Mucosa of descending colon (tissue), 3 donors: ENCODE measurements at regions not wholly inside any gene's neighbourhood (a gene's known extent, or its start where the extent isn't known, plus 50 kb on each side); places are given as distances from the start of the nearest gene placed in this dataset.

Experiments
- ATAC-seq: fragments of 200-7000 bp; cut with Tn5 transposase; one replicate; pipeline ENCODE4 v1.9.1; 2020; ENCODE audit warnings: mild to moderate bottlenecking, moderate library complexity
- DNase-seq, 3 donors: peaks; one replicate each; pipeline ENCODE4 v3.0.0-alpha.2; 2020
- H3K36me3 ChIP-seq: fragments of 200-600 bp; one replicate; pipeline ENCODE4 v1.8.0; 2021; ENCODE audit warnings: low read depth, mild to moderate bottlenecking
- H3K4me1 ChIP-seq: fragments of 200-600 bp; one replicate; pipeline ENCODE4 v1.8.0; 2021; ENCODE audit warnings: low read depth, mild to moderate bottlenecking
- H3K4me3 ChIP-seq: fragments of 200-600 bp; one replicate; pipeline ENCODE4 v1.8.0; 2021; ENCODE audit warnings: mild to moderate bottlenecking
- H3K9me3 ChIP-seq: fragments of 200-600 bp; one replicate; pipeline ENCODE4 v1.8.0; 2021; ENCODE audit warnings: mild to moderate bottlenecking
- intact Hi-C, 2 donors: fragments of 100-400 bp; cut with DNase I in 1 of 2; cut with micrococcal nuclease in 1 of 2; formaldehyde crosslinking; loops; one replicate each; pipeline versions ENCODE4 v1.11.0 to v1.11.1; 2022; cut with DNase I, micrococcal nuclease
- TF ChIP-seq, protein P1 (sequence below): fragments of 200-600 bp; IDR thresholded peaks from one replicate; pipeline ENCODE4 v1.8.0; 2022; ENCODE audit warnings: antibody characterized with exemption, mild to moderate bottlenecking
- donor health status: DM: no; HTN: no; CAD: no; lungs with moderate emphysema.
- donor health status: DM: no; HTN: no; CAD: no.
- donor health status: DM: no; HTN: yes; CAD: no.

- Histone ChIP-seq H3K4me1 (no peaks in the 10 kb centered on the region), H3K4me3 (no peak overlapping the region), H3K9me3 (peaks cover 50% of the 10 kb centered on the region), H3K36me3 (no peaks in the 10 kb centered on the region)
- TF ChIP-seq, protein P1, sequence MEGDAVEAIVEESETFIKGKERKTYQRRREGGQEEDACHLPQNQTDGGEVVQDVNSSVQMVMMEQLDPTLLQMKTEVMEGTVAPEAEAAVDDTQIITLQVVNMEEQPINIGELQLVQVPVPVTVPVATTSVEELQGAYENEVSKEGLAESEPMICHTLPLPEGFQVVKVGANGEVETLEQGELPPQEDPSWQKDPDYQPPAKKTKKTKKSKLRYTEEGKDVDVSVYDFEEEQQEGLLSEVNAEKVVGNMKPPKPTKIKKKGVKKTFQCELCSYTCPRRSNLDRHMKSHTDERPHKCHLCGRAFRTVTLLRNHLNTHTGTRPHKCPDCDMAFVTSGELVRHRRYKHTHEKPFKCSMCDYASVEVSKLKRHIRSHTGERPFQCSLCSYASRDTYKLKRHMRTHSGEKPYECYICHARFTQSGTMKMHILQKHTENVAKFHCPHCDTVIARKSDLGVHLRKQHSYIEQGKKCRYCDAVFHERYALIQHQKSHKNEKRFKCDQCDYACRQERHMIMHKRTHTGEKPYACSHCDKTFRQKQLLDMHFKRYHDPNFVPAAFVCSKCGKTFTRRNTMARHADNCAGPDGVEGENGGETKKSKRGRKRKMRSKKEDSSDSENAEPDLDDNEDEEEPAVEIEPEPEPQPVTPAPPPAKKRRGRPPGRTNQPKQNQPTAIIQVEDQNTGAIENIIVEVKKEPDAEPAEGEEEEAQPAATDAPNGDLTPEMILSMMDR, result no peak
- DNase-seq, result no peak
- ATAC-seq, result no peak
- intact Hi-C loops, result no loop called here
Measured at GRCh38 chr7:68929781-68930261, 668.5 kb upstream of the AUTS2 start.

DNA sequence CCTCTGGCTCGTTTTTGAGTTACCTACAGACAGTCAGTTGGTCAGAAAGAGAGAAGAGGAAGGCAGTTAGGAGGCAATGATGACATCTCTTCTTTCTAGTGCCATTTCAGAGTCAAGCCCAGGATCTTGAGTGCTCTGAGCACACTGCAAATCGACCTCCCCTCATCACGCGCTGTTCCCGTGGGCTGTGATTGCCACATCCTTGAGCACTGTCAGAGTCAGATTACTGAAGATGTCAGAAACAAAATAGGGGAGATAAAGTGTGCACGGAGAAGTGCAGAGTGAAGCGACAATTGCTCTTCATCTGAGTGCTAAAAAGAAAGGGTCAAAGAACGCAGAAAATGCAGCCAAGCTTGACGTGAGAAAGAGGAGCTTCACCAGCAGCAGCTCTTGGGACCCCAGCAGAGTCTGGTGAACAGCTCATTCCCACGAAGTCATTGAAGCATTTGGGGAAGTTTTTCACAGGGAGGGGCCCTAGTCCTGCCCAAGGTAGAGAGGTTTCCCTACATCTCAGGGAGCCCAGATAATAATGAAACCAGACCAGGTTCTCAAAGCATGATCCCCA lies 661.7 kb upstream of the AUTS2 start:
- H3K4me1 ChIP-seq, result no peaks in the 10 kb centered on the region
- H3K4me3 ChIP-seq, result no peak overlapping the region
- H3K36me3 ChIP-seq, result no peaks in the 10 kb centered on the region
- TF ChIP-seq, protein P1, result no peak
- intact Hi-C loops, result no loop called here
- H3K9me3 ChIP-seq, result peaks cover 53% of the 10 kb centered on the region
- DNase-seq (no peak), ATAC-seq (no peak)

- H3K36me3 ChIP-seq, result no peaks in the 10 kb centered on the region
- TF ChIP-seq, protein P1, result no peak
- intact Hi-C loops, result no loop called here
Measured at GRCh38 chr7:68938151-68938550, 660.1 kb upstream of the AUTS2 start.

GRCh38 chr7:68943786-68944185 lies 654.5 kb upstream of the AUTS2 start:
- TF ChIP-seq, protein P1, result no peak
- intact Hi-C loops, result no loop called here
- Histone ChIP-seq H3K4me3 (no peak overlapping the region), H3K36me3 (no peaks in the 10 kb centered on the region), H3K9me3 (peaks cover 54% of the 10 kb centered on the region), H3K4me1 (no peaks in the 10 kb centered on the region)
- no peak for ATAC-seq
- no peak for DNase-seq

More at GRCh38 chr7:68938151-68938550, 660.1 kb upstream of the AUTS2 start:
- H3K4me1 ChIP-seq, result no peaks in the 10 kb centered on the region
- no peak for DNase-seq
- H3K9me3 ChIP-seq, result peaks cover 55% of the 10 kb centered on the region
- ATAC-seq, result no peak
- H3K4me3 ChIP-seq, result no peak overlapping the region

- no peak overlapping the region for H3K4me3 ChIP-seq
- TF ChIP-seq, protein P1, result no peak
Measured at GRCh38 chr7:68955656-68956055, 642.6 kb upstream of the AUTS2 start.

GRCh38 chr7:68958571-68958970 lies 639.7 kb upstream of the AUTS2 start:
- ATAC-seq, result no peak
- Histone ChIP-seq H3K36me3 (no peaks in the 10 kb centered on the region), H3K9me3 (peaks cover 44% of the 10 kb centered on the region), H3K4me1 (no peaks in the 10 kb centered on the region), H3K4me3 (no peak overlapping the region)
- intact Hi-C loops, result no loop called here
- TF ChIP-seq, protein P1, result no peak
- DNase-seq, result no peak

More at GRCh38 chr7:68955656-68956055, 642.6 kb upstream of the AUTS2 start:
- H3K9me3 ChIP-seq, result peaks cover 54% of the 10 kb centered on the region
- no peak for ATAC-seq
- intact Hi-C loops, result no loop called here
- no peaks in the 10 kb centered on the region for H3K36me3 ChIP-seq
- DNase-seq, result no peak
- H3K4me1 ChIP-seq, result no peaks in the 10 kb centered on the region
